ENCODE measurements at regions not wholly inside any gene's neighbourhood (a gene's known extent, or its start where the extent isn't known, plus 50 kb on each side); places are given as distances from the start of the nearest gene placed in this dataset.
A peak's percentile ranks its signal among the peaks of the same experiment; 100 is the strongest.

DNA sequence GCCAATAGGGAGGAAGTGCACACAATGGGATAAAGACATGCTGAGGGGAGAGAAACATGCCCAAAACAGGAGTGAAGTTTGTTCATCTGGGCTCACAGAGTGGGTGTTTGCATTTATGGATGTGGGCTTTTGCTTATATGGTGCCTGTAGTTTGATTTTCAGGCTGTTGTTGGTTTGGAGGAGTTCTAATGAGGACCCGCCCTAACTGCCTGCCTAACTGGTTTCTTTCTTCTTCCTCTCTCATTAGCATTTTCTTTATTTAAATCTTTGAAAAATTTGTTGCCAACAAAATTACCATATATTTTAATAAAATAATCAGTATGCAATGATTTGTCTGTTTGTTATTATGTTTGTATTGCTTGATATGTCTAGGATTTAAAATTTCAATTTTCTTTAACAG is 1965.8 kb downstream of the C4orf33 start:
- no peak for DNase-seq (ENCODE audit: extremely low spot score)
- WGBS: 65% methylated on average over 1 of the region's 1 CpG
- Histone ChIP-seq H3K9me3 (peaks cover 0 to 19% (median 2%) of the 10 kb centered on the region in 4 donors), H3K27ac (replicated peaks in 1 of 4) (no peak overlapping the region), H3K4me3 (no peak overlapping the region), H3K4me1 (no peaks in the 10 kb centered on the region), H3K27me3 (no peaks in the 10 kb centered on the region), H3K36me3 (no peaks in the 10 kb centered on the region)
- intact Hi-C loops (cut with DNase I): no loop called here
- TF ChIP-seq EP300 (IDR thresholded peaks at IDR 0.05) (no peak), POLR2A (IDR thresholded peaks at IDR 0.05; ENCODE audit: low read depth) (no peak), POLR2AphosphoS5 (IDR thresholded peaks at IDR 0.05) (no peak)
- TF ChIP-seq, protein P1, sequence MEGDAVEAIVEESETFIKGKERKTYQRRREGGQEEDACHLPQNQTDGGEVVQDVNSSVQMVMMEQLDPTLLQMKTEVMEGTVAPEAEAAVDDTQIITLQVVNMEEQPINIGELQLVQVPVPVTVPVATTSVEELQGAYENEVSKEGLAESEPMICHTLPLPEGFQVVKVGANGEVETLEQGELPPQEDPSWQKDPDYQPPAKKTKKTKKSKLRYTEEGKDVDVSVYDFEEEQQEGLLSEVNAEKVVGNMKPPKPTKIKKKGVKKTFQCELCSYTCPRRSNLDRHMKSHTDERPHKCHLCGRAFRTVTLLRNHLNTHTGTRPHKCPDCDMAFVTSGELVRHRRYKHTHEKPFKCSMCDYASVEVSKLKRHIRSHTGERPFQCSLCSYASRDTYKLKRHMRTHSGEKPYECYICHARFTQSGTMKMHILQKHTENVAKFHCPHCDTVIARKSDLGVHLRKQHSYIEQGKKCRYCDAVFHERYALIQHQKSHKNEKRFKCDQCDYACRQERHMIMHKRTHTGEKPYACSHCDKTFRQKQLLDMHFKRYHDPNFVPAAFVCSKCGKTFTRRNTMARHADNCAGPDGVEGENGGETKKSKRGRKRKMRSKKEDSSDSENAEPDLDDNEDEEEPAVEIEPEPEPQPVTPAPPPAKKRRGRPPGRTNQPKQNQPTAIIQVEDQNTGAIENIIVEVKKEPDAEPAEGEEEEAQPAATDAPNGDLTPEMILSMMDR (IDR thresholded peaks at IDR 0.05): no peak

DNA sequence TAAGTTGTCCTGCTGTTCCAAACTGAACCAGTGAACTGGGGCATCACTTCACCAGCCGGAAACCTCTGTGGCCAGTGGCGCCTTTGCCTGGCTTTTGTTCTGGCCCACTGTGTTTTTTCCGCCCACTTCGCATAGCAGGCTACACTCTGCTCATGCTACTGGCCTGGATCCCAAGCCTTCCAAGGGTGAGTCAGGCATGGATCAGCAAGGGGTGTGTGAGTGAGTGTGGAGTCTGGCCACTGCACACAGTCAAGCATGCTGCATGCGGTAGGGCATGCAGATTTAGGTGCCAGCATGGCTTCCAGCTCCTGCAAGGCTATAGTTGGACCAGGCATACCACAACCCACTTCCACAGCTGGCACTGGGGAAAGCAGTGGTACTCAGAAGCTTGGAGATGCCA is 1967.9 kb downstream of the C4orf33 start:
- 88% methylated on average over 5 of the region's 5 CpGs for WGBS
- no peak overlapping the region for H3K27ac ChIP-seq (replicated peaks in 1 of 4)
- DNase-seq (ENCODE audit: extremely low spot score): no peak
- no peak overlapping the region for H3K4me3 ChIP-seq
- H3K36me3 ChIP-seq: no peaks in the 10 kb centered on the region
- peaks cover 0 to 19% (median 2%) of the 10 kb centered on the region in 4 donors for H3K9me3 ChIP-seq
- no peaks in the 10 kb centered on the region for H3K4me1 ChIP-seq
- H3K27me3 ChIP-seq: no peaks in the 10 kb centered on the region
- TF ChIP-seq EP300 (IDR thresholded peaks at IDR 0.05) (no peak), POLR2AphosphoS5 (IDR thresholded peaks at IDR 0.05) (no peak), POLR2A (IDR thresholded peaks at IDR 0.05; ENCODE audit: low read depth) (no peak)
- TF ChIP-seq, protein P1 (IDR thresholded peaks at IDR 0.05): no peak
- intact Hi-C loops (cut with DNase I): no loop called here

DNA sequence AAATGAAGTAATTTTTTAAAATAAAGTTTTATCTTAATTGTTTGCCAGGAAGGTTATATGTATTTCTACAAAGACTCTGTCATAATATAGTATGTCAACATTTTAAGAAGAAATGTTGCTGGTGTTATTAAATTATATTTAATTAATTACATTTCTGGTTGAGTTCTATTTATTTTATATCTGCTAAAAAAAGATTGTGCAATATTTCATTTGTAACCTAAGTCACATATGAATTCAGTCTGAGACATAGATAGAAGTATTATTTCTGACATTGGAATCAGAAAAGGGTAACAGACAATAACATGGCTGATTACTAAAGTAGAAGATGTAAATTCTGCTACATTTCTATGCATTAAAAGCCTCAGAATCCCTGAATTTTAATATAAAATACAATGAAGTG is 1985.1 kb downstream of the C4orf33 start:
- Histone ChIP-seq H3K27ac (replicated peaks in 1 of 4) (no peak overlapping the region), H3K36me3 (no peaks in the 10 kb centered on the region)
- no peak for DNase-seq (ENCODE audit: extremely low spot score)

DNA sequence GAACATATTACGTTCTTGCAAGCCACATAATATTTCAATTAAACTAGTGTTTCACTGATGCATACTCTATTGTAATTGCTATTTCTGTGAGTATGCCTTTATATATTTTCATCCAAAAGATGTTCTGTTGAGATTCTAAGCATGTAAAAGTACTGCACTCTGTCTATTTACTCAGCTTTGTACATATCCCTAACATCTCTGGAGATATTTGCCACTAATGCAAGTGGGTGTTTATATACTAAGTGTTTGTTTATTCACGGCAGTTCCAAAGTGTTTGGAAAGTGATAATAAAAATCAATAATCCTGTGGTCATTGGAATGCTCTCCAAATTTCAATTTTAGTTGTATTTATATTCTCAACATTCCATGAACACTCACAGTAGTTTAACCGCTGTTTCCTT is 1989.0 kb downstream of the C4orf33 start:
- no peak overlapping the region for H3K4me3 ChIP-seq
- H3K27ac ChIP-seq (replicated peaks in 1 of 4): no peak overlapping the region
- TF ChIP-seq POLR2AphosphoS5 (IDR thresholded peaks at IDR 0.05): no peak
- intact Hi-C loops (cut with DNase I): no loop called here
- no peaks in the 10 kb centered on the region for H3K36me3 ChIP-seq
- DNase-seq (ENCODE audit: extremely low spot score): no peak
- H3K27me3 ChIP-seq: no peaks in the 10 kb centered on the region
- no peaks in the 10 kb centered on the region for H3K4me1 ChIP-seq
- no peaks in the 10 kb centered on the region for H3K9me3 ChIP-seq
- 79% methylated on average over 3 of the region's 3 CpGs for WGBS

More for the DNA sequence above, 1985.1 kb downstream of the C4orf33 start:
- no peak overlapping the region for H3K4me3 ChIP-seq
- no peaks in the 10 kb centered on the region for H3K4me1 ChIP-seq
- TF ChIP-seq POLR2A (IDR thresholded peaks at IDR 0.05; ENCODE audit: low read depth): no peak
- TF ChIP-seq EP300 (IDR thresholded peaks at IDR 0.05): no peak
- no peak for TF ChIP-seq POLR2AphosphoS5 (IDR thresholded peaks at IDR 0.05)
- TF ChIP-seq, protein P1 (IDR thresholded peaks at IDR 0.05): no peak
- H3K9me3 ChIP-seq: no peaks in the 10 kb centered on the region
- intact Hi-C loops (cut with DNase I): no loop called here
- H3K27me3 ChIP-seq: no peaks in the 10 kb centered on the region

DNA sequence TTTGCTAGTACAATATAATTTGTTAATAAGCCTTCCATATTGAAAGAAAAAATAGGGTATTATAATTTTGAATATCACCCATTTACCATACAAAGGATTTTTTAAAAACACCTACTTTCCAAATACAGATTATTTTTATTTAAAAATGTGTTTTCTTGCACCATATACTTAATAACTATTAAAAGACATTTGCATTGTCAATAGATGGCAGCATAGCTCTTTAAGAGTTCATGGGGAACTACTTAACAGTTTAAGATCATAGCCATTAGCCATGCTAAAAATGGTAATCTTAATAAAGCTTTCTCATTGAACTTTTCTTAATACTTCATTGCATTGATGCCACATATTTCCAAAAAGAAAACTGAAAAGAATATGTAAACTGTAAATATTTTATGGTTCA is 1995.9 kb downstream of the C4orf33 start:
- TF ChIP-seq POLR2A (IDR thresholded peaks at IDR 0.05; ENCODE audit: low read depth): no peak
- no peak for TF ChIP-seq EP300 (IDR thresholded peaks at IDR 0.05)
- TF ChIP-seq, protein P1 (IDR thresholded peaks at IDR 0.05): peak; percentile 19 to 45 (median 24)
- intact Hi-C loops (cut with DNase I): no loop called here
- H3K36me3 ChIP-seq: no peaks in the 10 kb centered on the region
- H3K27me3 ChIP-seq: no peaks in the 10 kb centered on the region
- no peak overlapping the region for H3K27ac ChIP-seq (replicated peaks in 1 of 4)
- H3K4me1 ChIP-seq: no peaks in the 10 kb centered on the region
- no peaks in the 10 kb centered on the region for H3K9me3 ChIP-seq
- no peak for DNase-seq (ENCODE audit: extremely low spot score)
- no peak overlapping the region for H3K4me3 ChIP-seq
